Parathyroid adenoma (tissue), 2 donors: ENCODE measurements at regions not wholly inside any gene's neighbourhood (a gene's known extent, or its start where the extent isn't known, plus 50 kb on each side); places are given as distances from the start of the nearest gene placed in this dataset.

Experiments used
- H2AFZ ChIP-seq: fragments of 300-600 bp; sonication (generic); one replicate; pipeline ENCODE4 v1.7.0; 2017; ENCODE audit warnings: antibody characterized with exemption, mild to moderate bottlenecking
- H3K27ac ChIP-seq: fragments of 300-600 bp; sonication (generic); one replicate; pipeline ENCODE4 v1.7.0; 2017
- H3K27me3 ChIP-seq: fragments of 300-600 bp; sonication (generic); one replicate; pipeline ENCODE4 v1.7.0; 2017; ENCODE audit warnings: low read length; ENCODE audit not compliant: control insufficient read depth, insufficient read depth
- H3K36me3 ChIP-seq: fragments of 300-600 bp; sonication (generic); one replicate; pipeline ENCODE4 v1.7.0; 2017; ENCODE audit warnings: low read length; ENCODE audit not compliant: control insufficient read depth, insufficient read depth
- H3K4me1 ChIP-seq: fragments of 300-600 bp; sonication (generic); one replicate; pipeline ENCODE4 v1.7.0; 2017; ENCODE audit warnings: control low read depth
- H3K4me2 ChIP-seq: fragments of 300-600 bp; sonication (generic); one replicate; pipeline ENCODE4 v1.7.0; 2017; ENCODE audit warnings: low read length
- H3K4me3 ChIP-seq: fragments of 300-600 bp; sonication (generic); one replicate; pipeline ENCODE4 v1.7.0; 2017; ENCODE audit warnings: low read depth, low read length
- H3K79me2 ChIP-seq: fragments of 300-600 bp; sonication (generic); one replicate; pipeline ENCODE4 v1.7.0; 2017; ENCODE audit warnings: control low read depth
- H3K9ac ChIP-seq: fragments of 300-600 bp; sonication (generic); one replicate; pipeline ENCODE4 v1.7.0; 2017; ENCODE audit warnings: mild to moderate bottlenecking
- H3K9me3 ChIP-seq: fragments of 300-600 bp; sonication (generic); one replicate; pipeline ENCODE4 v1.7.0; 2017; ENCODE audit warnings: low read length; ENCODE audit not compliant: control insufficient read depth
- CTCF ChIP-seq: fragments of 300-600 bp; sonication (generic); IDR thresholded peaks from one replicate; pipeline ENCODE4 v1.7.0; 2017; ENCODE audit warnings: antibody characterized with exemption, mild to moderate bottlenecking
- donor health status: primary hyperparathyroidism.

GRCh38 chr10:43794181-43794815, 145.6 kb upstream of the ZNF32 start:
- no peak overlapping the region for H3K4me3 ChIP-seq
- H3K4me2 ChIP-seq: no peak overlapping the region
- H3K27me3 ChIP-seq: no peaks in the 10 kb centered on the region
- H3K9ac ChIP-seq: no peak overlapping the region
- H3K79me2 ChIP-seq: no peaks in the 10 kb centered on the region
- H3K4me1 ChIP-seq: no peaks in the 10 kb centered on the region
- no peak for TF ChIP-seq CTCF
- H3K36me3 ChIP-seq: no peaks in the 10 kb centered on the region
- no peaks in the 10 kb centered on the region for H3K9me3 ChIP-seq
- no peak overlapping the region for H2AFZ ChIP-seq
- no peak overlapping the region for H3K27ac ChIP-seq

GRCh38 chr10:43793704-43794103, 145.0 kb upstream of the ZNF32 start:
- no peaks in the 10 kb centered on the region for H3K27me3 ChIP-seq
- H3K79me2 ChIP-seq: no peaks in the 10 kb centered on the region
- no peaks in the 10 kb centered on the region for H3K4me1 ChIP-seq
- H3K9me3 ChIP-seq: no peaks in the 10 kb centered on the region
- H3K36me3 ChIP-seq: no peaks in the 10 kb centered on the region
- H3K9ac ChIP-seq: no peak overlapping the region
- no peak overlapping the region for H2AFZ ChIP-seq
- no peak overlapping the region for H3K4me2 ChIP-seq
- H3K4me3 ChIP-seq: no peak overlapping the region
- no peak overlapping the region for H3K27ac ChIP-seq
- TF ChIP-seq CTCF: no peak

- Histone ChIP-seq H3K79me2 (no peaks in the 10 kb centered on the region), H3K27me3 (no peaks in the 10 kb centered on the region), H3K4me2 (no peak overlapping the region), H3K9me3 (no peaks in the 10 kb centered on the region), H2AFZ (no peak overlapping the region), H3K4me1 (no peaks in the 10 kb centered on the region), H3K27ac (no peak overlapping the region), H3K4me3 (no peak overlapping the region), H3K9ac (no peak overlapping the region), H3K36me3 (no peaks in the 10 kb centered on the region)
- TF ChIP-seq CTCF: no peak
Measured at GRCh38 chr10:43790147-43790546, 141.5 kb upstream of the ZNF32 start.

GRCh38 chr10:43785252-43785651, 136.6 kb upstream of the ZNF32 start:
- no peak overlapping the region for H3K4me2 ChIP-seq
- no peak overlapping the region for H2AFZ ChIP-seq
- no peaks in the 10 kb centered on the region for H3K36me3 ChIP-seq
- TF ChIP-seq CTCF: no peak
- H3K79me2 ChIP-seq: no peaks in the 10 kb centered on the region
- H3K27me3 ChIP-seq: no peaks in the 10 kb centered on the region
- no peaks in the 10 kb centered on the region for H3K9me3 ChIP-seq
- no peak overlapping the region for H3K27ac ChIP-seq
- H3K4me3 ChIP-seq: no peak overlapping the region
- H3K4me1 ChIP-seq: no peaks in the 10 kb centered on the region
- no peak overlapping the region for H3K9ac ChIP-seq

GRCh38 chr10:43782814-43783213, 134.1 kb upstream of the ZNF32 start:
- H3K79me2 ChIP-seq: no peaks in the 10 kb centered on the region
- no peaks in the 10 kb centered on the region for H3K4me1 ChIP-seq
- H3K9me3 ChIP-seq: no peaks in the 10 kb centered on the region
- H3K27me3 ChIP-seq: no peaks in the 10 kb centered on the region
- H3K9ac ChIP-seq: no peak overlapping the region
- H3K36me3 ChIP-seq: no peaks in the 10 kb centered on the region
- TF ChIP-seq CTCF: no peak
- H3K4me2 ChIP-seq: no peak overlapping the region
- no peak overlapping the region for H3K27ac ChIP-seq
- no peak overlapping the region for H3K4me3 ChIP-seq
- H2AFZ ChIP-seq: no peak overlapping the region
